GM10266 (cell line): ENCODE measurements at regions not wholly inside any gene's neighbourhood (a gene's known extent, or its start where the extent isn't known, plus 50 kb on each side); places are given as distances from the start of the nearest gene placed in this dataset.

Source experiments
- DNase-seq: peaks from one replicate; pipeline ENCODE4 v3.0.0; 2012; ENCODE audit errors: extremely low spot score
- CTCF ChIP-seq: IDR thresholded peaks from 2 replicates; pipeline ENCODE4 v1.5.1; 2012; ENCODE audit warnings: mild to moderate bottlenecking, low read depth; ENCODE audit not compliant: control insufficient read depth, insufficient read depth; ENCODE audit errors: missing control alignments

GRCh38 chr11:129267716-129268115, 75.6 kb upstream of the ARHGAP32 start:
- DNase-seq, result no peak
- no peak for TF ChIP-seq CTCF

GRCh38 chr11:129266536-129266935, 74.4 kb upstream of the ARHGAP32 start:
- no peak for TF ChIP-seq CTCF
- no peak for DNase-seq

GRCh38 chr11:129265125-129265788, 73.1 kb upstream of the ARHGAP32 start:
- no peak for TF ChIP-seq CTCF
- DNase-seq, result no peak

- TF ChIP-seq CTCF, result no peak
- no peak for DNase-seq
These were observed 72.0 kb upstream of the ARHGAP32 start for GRCh38 chr11:129264114-129264513.

GRCh38 chr11:129260750-129261149, 68.6 kb upstream of the ARHGAP32 start:
- no peak for TF ChIP-seq CTCF
- DNase-seq, result no peak

GRCh38 chr11:129259931-129260348, 67.8 kb upstream of the ARHGAP32 start:
- TF ChIP-seq CTCF, result no peak

GRCh38 chr11:129258205-129258604, 66.1 kb upstream of the ARHGAP32 start:
- no peak for DNase-seq
- no peak for TF ChIP-seq CTCF

More at GRCh38 chr11:129259931-129260348, 67.8 kb upstream of the ARHGAP32 start:
- no peak for DNase-seq
